K562 (cell line): ENCODE measurements at regions not wholly inside any gene's neighbourhood (a gene's known extent, or its start where the extent isn't known, plus 50 kb on each side); places are given as distances from the start of the nearest gene placed in this dataset.

Experiments
- BMI1 ChIP-seq: fragments of 150-350 bp; IDR thresholded peaks from 2 replicates; pipeline ENCODE4 v1.6.1; 2014; ENCODE audit warnings: low read length
- GATAD2A ChIP-seq: fragments of 450-650 bp; IDR thresholded peaks from 2 replicates; pipeline ENCODE4 v1.6.1; 2017
- NCOA4 ChIP-seq: fragments of 450-650 bp; IDR thresholded peaks from 2 replicates; pipeline ENCODE4 v1.6.1; 2018; ENCODE audit warnings: mild to moderate bottlenecking; ENCODE audit not compliant: partially characterized antibody
- POLR2AphosphoS5 ChIP-seq: IDR thresholded peaks from 2 replicates; pipeline ENCODE4 v1.6.1; 2011; ENCODE audit warnings: mild to moderate bottlenecking, low read depth, low read length, moderate library complexity; ENCODE audit not compliant: control insufficient read depth, insufficient read depth
- SMAD4 ChIP-seq: fragments of 250-450 bp; sonication (Bioruptor Pico); conservative IDR thresholded peaks from 2 replicates; pipeline ENCODE4 v1.8.0; 2021; ENCODE audit warnings: inconsistent platforms, mild to moderate bottlenecking, moderate library complexity
- TOE1 ChIP-seq, 2 experiments: fragments of 450-650 bp in 1 of 2; sonication (generic) in 1 of 2; formaldehyde crosslinking in 1 of 2; IDR thresholded peaks; 2 replicates each; pipeline versions ENCODE4 v1.7.1 to v1.8.0; 2016 to 2022; ENCODE audit warnings: borderline replicate concordance in 2 of 2, mild to moderate bottlenecking in 2 of 2, antibody characterized with exemption in 1 of 2, inconsistent platforms in 1 of 2, low read depth in 1 of 2, missing genetic modification reagents in 1 of 2, moderate library complexity in 1 of 2
- ZNF282 ChIP-seq: sonication (generic); formaldehyde crosslinking; IDR thresholded peaks from 2 replicates; pipeline ENCODE4 v1.8.1; 2023; ENCODE audit warnings: missing genetic modification reagents
- ZNF778 ChIP-seq: fragments of 450-650 bp; formaldehyde crosslinking; IDR thresholded peaks from 2 replicates; pipeline ENCODE4 v1.4.0; 2020; ENCODE audit warnings: mild to moderate bottlenecking, moderate library complexity
- TF ChIP-seq, protein P1 (sequence below): fragments of 450-650 bp; IDR thresholded peaks from 2 replicates; pipeline ENCODE4 v1.6.1; 2018; ENCODE audit not compliant: partially characterized antibody
- TF ChIP-seq, protein P2 (sequence below): fragments of 250-450 bp; sonication (Bioruptor Pico); IDR thresholded peaks from 2 replicates; pipeline ENCODE4 v1.6.1; 2021; ENCODE audit warnings: mild to moderate bottlenecking
- TF ChIP-seq, protein P3 (sequence below): fragments of 200-400 bp; formaldehyde crosslinking; IDR thresholded peaks from 2 replicates; pipeline ENCODE4 v1.6.1; 2017; ENCODE audit warnings: mild to moderate bottlenecking, low read depth, low read length, moderate library complexity
- TF ChIP-seq, protein P4 (sequence below): sonication (generic); formaldehyde crosslinking; IDR thresholded peaks from 2 replicates; pipeline ENCODE4 v1.4.0; 2020; ENCODE audit warnings: mild to moderate bottlenecking, missing genetic modification reagents
- TF ChIP-seq, protein P5 (sequence below), 2 experiments: IDR thresholded peaks in 1 of 2; conservative IDR thresholded peaks in 1 of 2; 2 replicates each; pipeline ENCODE4 v1.6.1; 2016; ENCODE audit warnings: low read depth in 2 of 2, mild to moderate bottlenecking in 1 of 2, missing compliant biosample characterization in 1 of 2, missing genetic modification characterization in 1 of 2, moderate library complexity in 1 of 2

DNA sequence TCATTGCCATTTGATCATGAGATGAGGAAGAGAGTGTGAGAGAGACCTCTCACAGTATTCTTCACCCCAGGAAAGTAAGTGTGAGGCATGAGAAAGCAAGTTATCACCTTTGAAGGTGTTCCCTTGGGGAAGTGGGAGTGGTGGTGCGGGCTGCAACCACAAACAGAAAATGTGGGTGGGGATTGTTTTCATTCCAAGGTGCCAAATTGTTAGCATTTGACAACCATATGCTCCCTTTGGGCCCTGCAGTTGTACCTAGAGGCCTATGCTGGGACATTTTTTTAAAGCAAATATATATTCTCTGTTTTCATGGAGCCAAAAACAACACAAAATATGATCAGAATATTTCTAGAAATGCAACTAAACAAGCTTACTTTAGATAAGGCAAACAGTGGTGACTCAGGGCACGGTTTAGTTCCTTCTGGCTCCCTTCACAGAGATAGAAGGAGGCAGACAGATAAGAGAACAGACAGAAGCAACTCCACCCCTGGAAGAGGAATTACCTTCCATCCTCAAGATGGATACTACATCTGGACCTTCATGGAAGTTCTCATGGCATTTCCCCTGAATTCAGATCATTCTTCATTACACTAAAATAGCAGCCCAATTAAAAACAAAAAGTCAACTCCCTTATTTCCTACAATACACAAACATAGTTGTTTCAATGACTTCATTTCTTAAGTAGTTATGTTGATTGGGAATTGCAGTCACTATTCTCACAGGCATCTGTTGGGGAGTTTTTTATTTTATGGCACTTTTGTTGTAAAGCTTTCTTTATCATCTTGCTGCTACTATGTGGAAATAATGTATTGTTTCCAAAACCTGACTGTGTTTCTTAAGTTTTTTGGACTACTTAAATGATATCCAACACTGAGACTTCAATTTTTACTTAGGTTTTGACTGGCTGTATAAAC, 416.6 kb downstream of the PLK2 start (continued):
- TF ChIP-seq, protein P1, sequence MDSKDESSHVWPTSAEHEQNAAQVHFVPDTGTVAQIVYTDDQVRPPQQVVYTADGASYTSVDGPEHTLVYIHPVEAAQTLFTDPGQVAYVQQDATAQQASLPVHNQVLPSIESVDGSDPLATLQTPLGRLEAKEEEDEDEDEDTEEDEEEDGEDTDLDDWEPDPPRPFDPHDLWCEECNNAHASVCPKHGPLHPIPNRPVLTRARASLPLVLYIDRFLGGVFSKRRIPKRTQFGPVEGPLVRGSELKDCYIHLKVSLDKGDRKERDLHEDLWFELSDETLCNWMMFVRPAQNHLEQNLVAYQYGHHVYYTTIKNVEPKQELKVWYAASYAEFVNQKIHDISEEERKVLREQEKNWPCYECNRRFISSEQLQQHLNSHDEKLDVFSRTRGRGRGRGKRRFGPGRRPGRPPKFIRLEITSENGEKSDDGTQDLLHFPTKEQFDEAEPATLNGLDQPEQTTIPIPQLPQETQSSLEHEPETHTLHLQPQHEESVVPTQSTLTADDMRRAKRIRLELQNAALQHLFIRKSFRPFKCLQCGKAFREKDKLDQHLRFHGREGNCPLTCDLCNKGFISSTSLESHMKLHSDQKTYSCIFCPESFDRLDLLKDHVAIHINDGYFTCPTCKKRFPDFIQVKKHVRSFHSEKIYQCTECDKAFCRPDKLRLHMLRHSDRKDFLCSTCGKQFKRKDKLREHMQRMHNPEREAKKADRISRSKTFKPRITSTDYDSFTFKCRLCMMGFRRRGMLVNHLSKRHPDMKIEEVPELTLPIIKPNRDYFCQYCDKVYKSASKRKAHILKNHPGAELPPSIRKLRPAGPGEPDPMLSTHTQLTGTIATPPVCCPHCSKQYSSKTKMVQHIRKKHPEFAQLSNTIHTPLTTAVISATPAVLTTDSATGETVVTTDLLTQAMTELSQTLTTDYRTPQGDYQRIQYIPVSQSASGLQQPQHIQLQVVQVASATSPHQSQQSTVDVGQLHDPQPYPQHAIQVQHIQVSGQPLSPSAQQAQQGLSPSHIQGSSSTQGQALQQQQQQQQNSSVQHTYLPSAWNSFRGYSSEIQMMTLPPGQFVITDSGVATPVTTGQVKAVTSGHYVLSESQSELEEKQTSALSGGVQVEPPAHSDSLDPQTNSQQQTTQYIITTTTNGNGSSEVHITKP, result peak; percentile 68
- TF ChIP-seq, protein P2, sequence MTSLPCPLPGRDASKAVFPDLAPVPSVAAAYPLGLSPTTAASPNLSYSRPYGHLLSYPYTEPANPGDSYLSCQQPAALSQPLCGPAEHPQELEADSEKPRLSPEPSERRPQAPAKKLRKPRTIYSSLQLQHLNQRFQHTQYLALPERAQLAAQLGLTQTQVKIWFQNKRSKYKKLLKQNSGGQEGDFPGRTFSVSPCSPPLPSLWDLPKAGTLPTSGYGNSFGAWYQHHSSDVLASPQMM (CRISPR knock-in tag), result no peak
- TF ChIP-seq SMAD4 (CRISPR knock-in tag), result no peak
- no peak for TF ChIP-seq POLR2AphosphoS5
- TF ChIP-seq, protein P3, sequence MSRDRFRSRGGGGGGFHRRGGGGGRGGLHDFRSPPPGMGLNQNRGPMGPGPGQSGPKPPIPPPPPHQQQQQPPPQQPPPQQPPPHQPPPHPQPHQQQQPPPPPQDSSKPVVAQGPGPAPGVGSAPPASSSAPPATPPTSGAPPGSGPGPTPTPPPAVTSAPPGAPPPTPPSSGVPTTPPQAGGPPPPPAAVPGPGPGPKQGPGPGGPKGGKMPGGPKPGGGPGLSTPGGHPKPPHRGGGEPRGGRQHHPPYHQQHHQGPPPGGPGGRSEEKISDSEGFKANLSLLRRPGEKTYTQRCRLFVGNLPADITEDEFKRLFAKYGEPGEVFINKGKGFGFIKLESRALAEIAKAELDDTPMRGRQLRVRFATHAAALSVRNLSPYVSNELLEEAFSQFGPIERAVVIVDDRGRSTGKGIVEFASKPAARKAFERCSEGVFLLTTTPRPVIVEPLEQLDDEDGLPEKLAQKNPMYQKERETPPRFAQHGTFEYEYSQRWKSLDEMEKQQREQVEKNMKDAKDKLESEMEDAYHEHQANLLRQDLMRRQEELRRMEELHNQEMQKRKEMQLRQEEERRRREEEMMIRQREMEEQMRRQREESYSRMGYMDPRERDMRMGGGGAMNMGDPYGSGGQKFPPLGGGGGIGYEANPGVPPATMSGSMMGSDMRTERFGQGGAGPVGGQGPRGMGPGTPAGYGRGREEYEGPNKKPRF, result no peak
- TF ChIP-seq ZNF778 (CRISPR knock-in tag), result no peak
- TF ChIP-seq, protein P4, sequence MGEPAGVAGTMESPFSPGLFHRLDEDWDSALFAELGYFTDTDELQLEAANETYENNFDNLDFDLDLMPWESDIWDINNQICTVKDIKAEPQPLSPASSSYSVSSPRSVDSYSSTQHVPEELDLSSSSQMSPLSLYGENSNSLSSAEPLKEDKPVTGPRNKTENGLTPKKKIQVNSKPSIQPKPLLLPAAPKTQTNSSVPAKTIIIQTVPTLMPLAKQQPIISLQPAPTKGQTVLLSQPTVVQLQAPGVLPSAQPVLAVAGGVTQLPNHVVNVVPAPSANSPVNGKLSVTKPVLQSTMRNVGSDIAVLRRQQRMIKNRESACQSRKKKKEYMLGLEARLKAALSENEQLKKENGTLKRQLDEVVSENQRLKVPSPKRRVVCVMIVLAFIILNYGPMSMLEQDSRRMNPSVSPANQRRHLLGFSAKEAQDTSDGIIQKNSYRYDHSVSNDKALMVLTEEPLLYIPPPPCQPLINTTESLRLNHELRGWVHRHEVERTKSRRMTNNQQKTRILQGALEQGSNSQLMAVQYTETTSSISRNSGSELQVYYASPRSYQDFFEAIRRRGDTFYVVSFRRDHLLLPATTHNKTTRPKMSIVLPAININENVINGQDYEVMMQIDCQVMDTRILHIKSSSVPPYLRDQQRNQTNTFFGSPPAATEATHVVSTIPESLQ, result no peak
- TF ChIP-seq ZNF282 (CRISPR knock-in tag), result no peak
- TF ChIP-seq NCOA4, result no peak
- no peak for TF ChIP-seq TOE1 (IDR thresholded peaks at IDR 0.05; ENCODE audit: borderline replicate concordance)
- TF ChIP-seq TOE1 (CRISPR knock-in tag; IDR thresholded peaks at IDR 0.05; ENCODE audit: borderline replicate concordance, low read depth), result no peak
- TF ChIP-seq BMI1, result no peak
- no peak for TF ChIP-seq GATAD2A
- TF ChIP-seq, protein P5, sequence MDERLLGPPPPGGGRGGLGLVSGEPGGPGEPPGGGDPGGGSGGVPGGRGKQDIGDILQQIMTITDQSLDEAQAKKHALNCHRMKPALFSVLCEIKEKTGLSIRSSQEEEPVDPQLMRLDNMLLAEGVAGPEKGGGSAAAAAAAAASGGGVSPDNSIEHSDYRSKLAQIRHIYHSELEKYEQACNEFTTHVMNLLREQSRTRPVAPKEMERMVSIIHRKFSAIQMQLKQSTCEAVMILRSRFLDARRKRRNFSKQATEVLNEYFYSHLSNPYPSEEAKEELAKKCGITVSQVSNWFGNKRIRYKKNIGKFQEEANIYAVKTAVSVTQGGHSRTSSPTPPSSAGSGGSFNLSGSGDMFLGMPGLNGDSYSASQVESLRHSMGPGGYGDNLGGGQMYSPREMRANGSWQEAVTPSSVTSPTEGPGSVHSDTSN (CRISPR knock-in tag; IDR thresholded peaks at IDR 0.05; ENCODE audit: low read depth), result no peak
- TF ChIP-seq, protein P5 (tag; conservative IDR thresholded peaks at IDR 0.05; ENCODE audit: low read depth), result no peak
